ENCODE measurements at regions not wholly inside any gene's neighbourhood (a gene's known extent, or its start where the extent isn't known, plus 50 kb on each side); places are given as distances from the start of the nearest gene placed in this dataset.

DNA sequence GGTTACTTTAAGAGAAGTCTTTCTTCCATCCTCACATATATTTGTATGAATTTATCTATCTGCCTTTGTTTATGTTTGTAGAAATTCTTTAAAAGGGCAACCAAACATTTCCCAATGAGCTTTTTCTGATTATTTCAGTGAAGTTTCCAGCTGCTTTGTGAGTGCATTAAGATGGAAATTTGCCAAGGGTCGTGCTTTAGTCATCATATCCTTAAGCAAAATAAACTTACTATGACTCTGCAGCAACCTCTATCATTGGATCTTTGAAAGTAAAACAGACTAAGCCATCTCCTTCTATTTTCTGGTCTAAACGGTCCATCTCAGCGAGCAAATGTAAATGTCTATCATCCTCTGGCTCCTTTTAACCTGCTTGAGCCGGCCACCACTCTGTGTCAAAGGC lies 489.3 kb downstream of the SOX11 start:
- ATAC-seq (no peak), FAIRE-seq (no peak), DNase-seq (ENCODE audit: low spot score) (no peak)
- intact Hi-C loops (cut with micrococcal nuclease; ENCODE audit: unreplicated experiment) (no loop called here), in situ Hi-C loops (cut with HindIII; ENCODE audit: extremely low pct_ligation_motif_present, low pct_unique_long_range_greater_than_20kb) (no loop called here)
- H3K27ac ChIP-seq (ENCODE audit: extremely low read length, insufficient read depth, low read length) = no peak overlapping the region
- H3K79me2 ChIP-seq (ENCODE audit: insufficient read depth, low read length) = no peaks in the 10 kb centered on the region
- CTCF ChIA-PET (ENCODE audit: low intra/inter-chr PET ratio, low total read pairs) = no interaction called here
- POLR2A ChIA-PET = no interaction called here
- TF ChIP-seq PCBP2 (optimal IDR thresholded peaks at IDR 0.05; ENCODE audit: low read depth, low read length, poor library complexity, severe bottlenecking) (no peak), ZNF138 (CRISPR knock-in tag; IDR thresholded peaks at IDR 0.05; ENCODE audit: low read depth) (no peak)
- H3K27me3 ChIP-seq (ENCODE audit: control insufficient read depth in 1 of 2, insufficient read depth in 2 of 2, low read length in 2 of 2) = no peaks in the 10 kb centered on the region
- no TSS peak for BruUV-seq (replicated peaks)
- H3K4me2 ChIP-seq (ENCODE audit: low read depth, low read length) = no peak overlapping the region
- H3K4me3 ChIP-seq (replicated peaks in 1 of 3; ENCODE audit: insufficient read depth in 1 of 3, low read depth in 2 of 3, low read length in 3 of 3) = no peak overlapping the region
- peaks cover 3% of the 10 kb centered on the region; the same call in 1 of the 2 replicates for H3K4me1 ChIP-seq (ENCODE audit: insufficient read depth, low read length)
- no peak overlapping the region for H2AFZ ChIP-seq (ENCODE audit: low read length)
- H4K20me1 ChIP-seq (ENCODE audit: insufficient read depth, low read length) = no peaks in the 10 kb centered on the region
- no peak overlapping the region for H3K9ac ChIP-seq (ENCODE audit: insufficient read depth, low read depth, low read length)
- 3% methylated on average over 4 of the region's 4 CpGs for WGBS (ENCODE audit: low lambda C conversion rate)
- H3K36me3 ChIP-seq (replicated peaks in 1 of 2; ENCODE audit: control insufficient read depth in 1 of 2, insufficient read depth in 2 of 2, low read length in 2 of 2) = no peaks in the 10 kb centered on the region
- H3K9me3 ChIP-seq (ENCODE audit: low read length) = peaks cover 71% of the 10 kb centered on the region

DNA sequence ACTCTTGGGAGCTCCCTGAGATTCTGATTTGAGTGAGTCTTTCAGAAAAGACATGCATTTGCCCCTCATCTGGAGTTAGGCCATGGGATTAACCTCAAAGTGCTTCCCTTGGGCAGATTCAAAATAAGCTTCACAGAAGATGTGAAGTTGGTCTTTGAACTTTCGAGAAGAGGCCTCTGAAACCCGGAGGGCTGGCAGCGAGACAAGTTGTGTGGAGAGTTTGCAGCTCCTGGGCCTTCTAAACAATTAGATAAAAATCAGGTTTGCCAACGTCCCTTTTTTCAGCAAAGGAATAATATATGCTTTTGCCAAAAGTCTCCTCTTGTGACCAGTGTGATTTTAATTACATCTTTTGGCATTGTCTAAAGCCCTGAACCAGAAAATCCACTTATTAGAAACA lies 489.7 kb downstream of the SOX11 start:
- Histone ChIP-seq H3K4me2 (ENCODE audit: low read depth, low read length) (no peak overlapping the region), H3K9ac (ENCODE audit: insufficient read depth, low read depth, low read length) (no peak overlapping the region), H3K79me2 (ENCODE audit: insufficient read depth, low read length) (no peaks in the 10 kb centered on the region), H3K27me3 (ENCODE audit: control insufficient read depth in 1 of 2, insufficient read depth in 2 of 2, low read length in 2 of 2) (no peaks in the 10 kb centered on the region), H2AFZ (ENCODE audit: low read length) (no peak overlapping the region), H4K20me1 (ENCODE audit: insufficient read depth, low read length) (no peaks in the 10 kb centered on the region), H3K4me1 (ENCODE audit: insufficient read depth, low read length) (peaks cover 7% of the 10 kb centered on the region; the same call in 1 of the 2 replicates), H3K36me3 (replicated peaks in 1 of 2; ENCODE audit: control insufficient read depth in 1 of 2, insufficient read depth in 2 of 2, low read length in 2 of 2) (no peaks in the 10 kb centered on the region), H3K27ac (ENCODE audit: extremely low read length, insufficient read depth, low read length) (no peak overlapping the region), H3K4me3 (replicated peaks in 1 of 3; ENCODE audit: insufficient read depth in 1 of 3, low read depth in 2 of 3, low read length in 3 of 3) (no peak overlapping the region), H3K9me3 (ENCODE audit: low read length) (peaks cover 75% of the 10 kb centered on the region)
- BruUV-seq (replicated peaks) = no TSS peak
- FAIRE-seq (no peak), ATAC-seq (no peak), DNase-seq (ENCODE audit: low spot score) (no peak)
- WGBS (ENCODE audit: low lambda C conversion rate) = 0% methylated on average over 4 of the region's 4 CpGs
- ChIA-PET CTCF (ENCODE audit: low intra/inter-chr PET ratio, low total read pairs) (no interaction called here), POLR2A (no interaction called here)
- intact Hi-C loops (cut with micrococcal nuclease; ENCODE audit: unreplicated experiment) = no loop called here
- TF ChIP-seq MXI1 (IDR thresholded peaks at IDR 0.05; ENCODE audit: borderline replicate concordance, low read depth, low read length) = no peak
- TF ChIP-seq, protein P1, sequence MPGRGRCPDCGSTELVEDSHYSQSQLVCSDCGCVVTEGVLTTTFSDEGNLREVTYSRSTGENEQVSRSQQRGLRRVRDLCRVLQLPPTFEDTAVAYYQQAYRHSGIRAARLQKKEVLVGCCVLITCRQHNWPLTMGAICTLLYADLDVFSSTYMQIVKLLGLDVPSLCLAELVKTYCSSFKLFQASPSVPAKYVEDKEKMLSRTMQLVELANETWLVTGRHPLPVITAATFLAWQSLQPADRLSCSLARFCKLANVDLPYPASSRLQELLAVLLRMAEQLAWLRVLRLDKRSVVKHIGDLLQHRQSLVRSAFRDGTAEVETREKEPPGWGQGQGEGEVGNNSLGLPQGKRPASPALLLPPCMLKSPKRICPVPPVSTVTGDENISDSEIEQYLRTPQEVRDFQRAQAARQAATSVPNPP (CRISPR knock-in tag; IDR thresholded peaks at IDR 0.05) = no peak
- in situ Hi-C loops (cut with HindIII; ENCODE audit: extremely low pct_ligation_motif_present, low pct_unique_long_range_greater_than_20kb) = no loop called here

Data from HepG2 (cell line).